ENCODE measurements at regions not wholly inside any gene's neighbourhood (a gene's known extent, or its start where the extent isn't known, plus 50 kb on each side); places are given as distances from the start of the nearest gene placed in this dataset.

GRCh38 chr4:166222271-166222670 is 349.2 kb downstream of the TLL1 start:
- Histone ChIP-seq H3K4me2 (ENCODE audit: unreplicated experiment) (no peak overlapping the region), H3K27me3 (replicated peaks; ENCODE audit: insufficient read depth) (no peaks in the 10 kb centered on the region), H3K4me1 (ENCODE audit: insufficient read depth) (no peaks in the 10 kb centered on the region), H3K9me2 (ENCODE audit: insufficient read depth) (no peaks in the 10 kb centered on the region), H3K79me2 (ENCODE audit: insufficient read depth) (no peaks in the 10 kb centered on the region), H3K9ac (no peak overlapping the region), H2AFZ (no peak overlapping the region), H3F3A (ENCODE audit: insufficient read depth) (no peaks in the 10 kb centered on the region), H3K27ac (no peak overlapping the region), H3K36me3 (ENCODE audit: low read depth) (no peaks in the 10 kb centered on the region), H4K20me1 (ENCODE audit: insufficient read depth) (no peaks in the 10 kb centered on the region), H3K4me3 (no peak overlapping the region), H3K9me3 (ENCODE audit: low read depth) (no peaks in the 10 kb centered on the region)
- DNase-seq = no peak
- in situ Hi-C loops (cut with MboI) = no loop called here
- WGBS, 2 experiments (ENCODE audit: low coverage in 1 of 2, low lambda C conversion rate in 2 of 2, missing lambda C conversion rate in 2 of 2) = 5 to 16% methylated on average over 1 of the region's 1 CpG
- no peak for TF ChIP-seq EZH2phosphoT487 (IDR thresholded peaks at IDR 0.05; ENCODE audit: insufficient read depth, low read depth)
- TF ChIP-seq EZH2 (IDR thresholded peaks at IDR 0.05; ENCODE audit: insufficient read depth, poor library complexity, severe bottlenecking) = no peak

- H3F3A ChIP-seq (ENCODE audit: insufficient read depth) = no peaks in the 10 kb centered on the region
- no peaks in the 10 kb centered on the region for H4K20me1 ChIP-seq (ENCODE audit: insufficient read depth)
- no peak overlapping the region for H2AFZ ChIP-seq
- no peak overlapping the region for H3K4me3 ChIP-seq
- H3K9me2 ChIP-seq (ENCODE audit: insufficient read depth) = no peaks in the 10 kb centered on the region
- H3K36me3 ChIP-seq (ENCODE audit: low read depth) = no peaks in the 10 kb centered on the region
- TF ChIP-seq EZH2phosphoT487 (IDR thresholded peaks at IDR 0.05; ENCODE audit: insufficient read depth, low read depth) (no peak), EZH2 (IDR thresholded peaks at IDR 0.05; ENCODE audit: insufficient read depth, poor library complexity, severe bottlenecking) (no peak)
- H3K9me3 ChIP-seq (ENCODE audit: low read depth) = no peaks in the 10 kb centered on the region
- H3K4me1 ChIP-seq (ENCODE audit: insufficient read depth) = no peaks in the 10 kb centered on the region
- 34 to 41% methylated on average over 10 of the region's 10 CpGs for WGBS, 2 experiments (ENCODE audit: low coverage in 1 of 2, low lambda C conversion rate in 2 of 2, missing lambda C conversion rate in 2 of 2)
- H3K4me2 ChIP-seq (ENCODE audit: unreplicated experiment) = no peak overlapping the region
- in situ Hi-C loops (cut with MboI) = no loop called here
- H3K79me2 ChIP-seq (ENCODE audit: insufficient read depth) = no peaks in the 10 kb centered on the region
- no peaks in the 10 kb centered on the region for H3K27me3 ChIP-seq (replicated peaks; ENCODE audit: insufficient read depth)
- DNase-seq = no peak
- H3K27ac ChIP-seq = no peak overlapping the region
- no peak overlapping the region for H3K9ac ChIP-seq
Measured at GRCh38 chr4:166228112-166228511, 355.1 kb downstream of the TLL1 start.

DNA sequence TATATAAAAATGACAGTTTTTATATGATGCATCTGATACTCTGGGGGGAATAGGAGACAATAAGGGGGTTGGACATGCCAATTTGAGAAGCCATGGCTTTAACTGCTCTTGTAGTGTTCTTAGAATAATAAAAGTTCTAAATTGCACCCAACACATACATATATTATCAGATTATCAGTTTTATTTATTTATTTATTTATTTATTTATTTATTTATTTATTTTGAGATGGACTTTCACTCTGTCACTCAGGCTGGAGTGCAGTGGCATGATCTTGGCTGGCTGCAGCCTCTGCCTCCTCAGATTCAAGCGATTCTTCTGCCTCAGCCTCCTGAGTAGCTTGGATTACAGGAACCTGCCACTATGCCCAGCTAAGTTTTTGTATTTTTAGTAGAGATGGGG is 356.8 kb downstream of the TLL1 start:
- Histone ChIP-seq H3K4me3 (no peak overlapping the region), H3K9ac (no peak overlapping the region), H3K27ac (no peak overlapping the region), H3K4me2 (ENCODE audit: unreplicated experiment) (no peak overlapping the region), H3F3A (ENCODE audit: insufficient read depth) (no peaks in the 10 kb centered on the region), H3K36me3 (ENCODE audit: low read depth) (no peaks in the 10 kb centered on the region), H4K20me1 (ENCODE audit: insufficient read depth) (no peaks in the 10 kb centered on the region), H3K4me1 (ENCODE audit: insufficient read depth) (no peaks in the 10 kb centered on the region), H3K9me2 (ENCODE audit: insufficient read depth) (no peaks in the 10 kb centered on the region), H3K79me2 (ENCODE audit: insufficient read depth) (no peaks in the 10 kb centered on the region), H2AFZ (no peak overlapping the region), H3K9me3 (ENCODE audit: low read depth) (no peaks in the 10 kb centered on the region), H3K27me3 (replicated peaks; ENCODE audit: insufficient read depth) (no peaks in the 10 kb centered on the region)
- no peak for DNase-seq
- TF ChIP-seq EZH2 (IDR thresholded peaks at IDR 0.05; ENCODE audit: insufficient read depth, poor library complexity, severe bottlenecking) (no peak), EZH2phosphoT487 (IDR thresholded peaks at IDR 0.05; ENCODE audit: insufficient read depth, low read depth) (no peak)
- WGBS, 2 experiments (ENCODE audit: low coverage in 1 of 2, low lambda C conversion rate in 2 of 2, missing lambda C conversion rate in 2 of 2) = 33 to 40% methylated on average over 1 of the region's 1 CpG
- in situ Hi-C loops (cut with MboI) = no loop called here

- Histone ChIP-seq H3K4me3 (no peak overlapping the region), H3K4me2 (ENCODE audit: unreplicated experiment) (no peak overlapping the region), H3K4me1 (ENCODE audit: insufficient read depth) (no peaks in the 10 kb centered on the region), H3K79me2 (ENCODE audit: insufficient read depth) (no peaks in the 10 kb centered on the region), H2AFZ (no peak overlapping the region), H3K27ac (no peak overlapping the region), H3K27me3 (replicated peaks; ENCODE audit: insufficient read depth) (no peaks in the 10 kb centered on the region), H4K20me1 (ENCODE audit: insufficient read depth) (no peaks in the 10 kb centered on the region), H3K9me2 (ENCODE audit: insufficient read depth) (no peaks in the 10 kb centered on the region), H3K9ac (no peak overlapping the region), H3K9me3 (ENCODE audit: low read depth) (no peaks in the 10 kb centered on the region), H3K36me3 (ENCODE audit: low read depth) (no peaks in the 10 kb centered on the region), H3F3A (ENCODE audit: insufficient read depth) (no peaks in the 10 kb centered on the region)
- 25 to 26% methylated on average over 1 of the region's 1 CpG for WGBS, 2 experiments (ENCODE audit: low coverage in 1 of 2, low lambda C conversion rate in 2 of 2, missing lambda C conversion rate in 2 of 2)
- in situ Hi-C loops (cut with MboI) = no loop called here
- TF ChIP-seq EZH2phosphoT487 (IDR thresholded peaks at IDR 0.05; ENCODE audit: insufficient read depth, low read depth) = no peak
- no peak for TF ChIP-seq EZH2 (IDR thresholded peaks at IDR 0.05; ENCODE audit: insufficient read depth, poor library complexity, severe bottlenecking)
- DNase-seq = no peak
Measured at GRCh38 chr4:166230841-166231240, 357.8 kb downstream of the TLL1 start.

DNA sequence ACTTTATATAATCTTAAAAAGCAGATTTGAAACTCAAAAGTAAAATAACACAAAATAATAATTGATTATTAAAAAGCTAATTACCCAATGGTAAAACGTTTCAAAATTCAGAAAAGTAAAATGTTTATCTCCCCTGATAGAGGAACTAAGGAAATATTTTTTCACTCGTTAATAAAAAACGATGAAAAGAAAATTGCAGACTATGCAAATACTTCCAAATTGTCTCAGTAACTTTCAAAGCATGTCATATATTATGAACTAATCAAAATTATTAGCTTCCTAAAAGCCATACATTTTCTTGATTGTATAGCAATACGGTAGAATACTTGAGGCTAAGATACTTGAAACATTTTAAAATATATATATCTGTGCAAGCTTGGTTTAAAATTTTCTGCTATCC is 366.3 kb downstream of the TLL1 start:
- H3K27me3 ChIP-seq (replicated peaks; ENCODE audit: insufficient read depth) = no peaks in the 10 kb centered on the region
- H3K9me2 ChIP-seq (ENCODE audit: insufficient read depth) = no peaks in the 10 kb centered on the region

More for the DNA sequence above, 366.3 kb downstream of the TLL1 start:
- no peak for DNase-seq
- no peaks in the 10 kb centered on the region for H4K20me1 ChIP-seq (ENCODE audit: insufficient read depth)
- no peak overlapping the region for H2AFZ ChIP-seq
- H3F3A ChIP-seq (ENCODE audit: insufficient read depth) = no peaks in the 10 kb centered on the region
- no peak for TF ChIP-seq EZH2phosphoT487 (IDR thresholded peaks at IDR 0.05; ENCODE audit: insufficient read depth, low read depth)
- TF ChIP-seq EZH2 (IDR thresholded peaks at IDR 0.05; ENCODE audit: insufficient read depth, poor library complexity, severe bottlenecking) = no peak
- in situ Hi-C loops (cut with MboI) = no loop called here
- WGBS, 2 experiments (ENCODE audit: low coverage in 1 of 2, low lambda C conversion rate in 2 of 2, missing lambda C conversion rate in 2 of 2) = 11 to 15% methylated on average over 4 of the region's 4 CpGs
- no peak overlapping the region for H3K9ac ChIP-seq
- H3K9me3 ChIP-seq (ENCODE audit: low read depth) = no peaks in the 10 kb centered on the region
- no peak overlapping the region for H3K4me3 ChIP-seq
- no peaks in the 10 kb centered on the region for H3K79me2 ChIP-seq (ENCODE audit: insufficient read depth)
- no peak overlapping the region for H3K4me2 ChIP-seq (ENCODE audit: unreplicated experiment)
- H3K36me3 ChIP-seq (ENCODE audit: low read depth) = no peaks in the 10 kb centered on the region
- no peak overlapping the region for H3K27ac ChIP-seq
- no peaks in the 10 kb centered on the region for H3K4me1 ChIP-seq (ENCODE audit: insufficient read depth)

All from GM23248 (cell line).